Testis (tissue), 2 donors: ENCODE measurements at regions not wholly inside any gene's neighbourhood (a gene's known extent, or its start where the extent isn't known, plus 50 kb on each side); places are given as distances from the start of the nearest gene placed in this dataset.

Experiments
- DNase-seq: peaks from one replicate; pipeline ENCODE4 v3.0.0-alpha.2; 2019
- H3K27ac ChIP-seq, 2 donors: fragments of 200-600 bp; sonication (generic); one replicate each; pipeline ENCODE4 v1.5.1; 2019
- H3K27me3 ChIP-seq: fragments of 200-600 bp; sonication (generic); one replicate; pipeline ENCODE4 v1.5.1; 2019
- H3K36me3 ChIP-seq: fragments of 200-600 bp; sonication (generic); one replicate; pipeline ENCODE4 v1.5.1; 2017; ENCODE audit warnings: low read depth; ENCODE audit errors: missing control alignments
- H3K4me1 ChIP-seq: fragments of 200-600 bp; sonication (generic); one replicate; pipeline ENCODE4 v1.5.1; 2019
- H3K4me3 ChIP-seq, 2 donors: fragments of 200-600 bp; sonication (generic); one replicate each; pipeline ENCODE4 v1.5.1; 2017 to 2019
- H3K9me3 ChIP-seq: fragments of 200-600 bp; sonication (generic); one replicate; pipeline ENCODE4 v1.5.1; 2017
- CTCF ChIP-seq, 3 experiments: fragments of 450-650 bp in 2 of 3; fragments of 200-600 bp in 1 of 3; sonication (generic) in 1 of 3; IDR thresholded peaks; one replicate each; pipeline ENCODE4 v1.5.1; 2016 to 2019; ENCODE audit warnings: antibody characterized with exemption in 3 of 3, mild to moderate bottlenecking in 2 of 3, moderate library complexity in 1 of 3
- POLR2A ChIP-seq: fragments of 450-650 bp; IDR thresholded peaks from one replicate; pipeline ENCODE4 v1.6.1; 2017; ENCODE audit warnings: antibody characterized with exemption, mild to moderate bottlenecking, moderate library complexity
- WGBS, 2 donors: methylation state at CpG; one replicate each; pipeline ENCODE4 v1.1.5; 2018; 5-methylcytosine and 5-hydroxymethylcytosine counted together
- intact Hi-C: fragments of 100-400 bp; cut with DNase I; formaldehyde crosslinking; loops from one replicate; pipeline ENCODE4 v1.15.1; 2023; ENCODE audit warnings: low total_unique reads

- intact Hi-C loops: no loop called here
- 74 to 79% methylated on average over 41 of the region's 41 CpGs for WGBS, 2 donors
- no peak for TF ChIP-seq POLR2A
- no peak overlapping the region for H3K27ac ChIP-seq
- DNase-seq: peak; percentile 36
- H3K4me1 ChIP-seq: no peaks in the 10 kb centered on the region
- no peaks in the 10 kb centered on the region for H3K9me3 ChIP-seq
- no peaks in the 10 kb centered on the region for H3K27me3 ChIP-seq
- no peaks in the 10 kb centered on the region for H3K36me3 ChIP-seq
- H3K4me3 ChIP-seq: peak overlapping the region in 1 of 2 donors; percentile 51
These were observed 173.8 kb downstream of the TMEM18 start for GRCh38 chr2:503288-503999.

- intact Hi-C loops: no loop called here
- Histone ChIP-seq H3K4me1 (no peaks in the 10 kb centered on the region), H3K36me3 (no peaks in the 10 kb centered on the region), H3K27ac (no peak overlapping the region), H3K4me3 (peak overlapping the region in 1 of 2 donors; percentile 51), H3K27me3 (no peaks in the 10 kb centered on the region), H3K9me3 (no peaks in the 10 kb centered on the region)
- no peak for DNase-seq
- 79 to 81% methylated on average over 20 to 35 of the region's 35 CpGs for WGBS, 2 donors
- TF ChIP-seq CTCF (IDR thresholded peaks at IDR 0.05) (no peak), POLR2A (no peak)
These were observed 174.4 kb downstream of the TMEM18 start for GRCh38 chr2:502831-503230.

GRCh38 chr2:501667-502066 lies 175.5 kb downstream of the TMEM18 start:
- no peak for DNase-seq
- WGBS, 2 donors: 93 to 96% methylated on average over 8 of the region's 8 CpGs
- intact Hi-C loops: no loop called here
- Histone ChIP-seq H3K4me3 (no peak overlapping the region), H3K27me3 (no peaks in the 10 kb centered on the region), H3K9me3 (no peaks in the 10 kb centered on the region), H3K27ac (no peak overlapping the region), H3K36me3 (no peaks in the 10 kb centered on the region), H3K4me1 (no peaks in the 10 kb centered on the region)
- TF ChIP-seq CTCF (IDR thresholded peaks at IDR 0.05): no peak
- TF ChIP-seq POLR2A: no peak

GRCh38 chr2:501130-501529 lies 176.1 kb downstream of the TMEM18 start:
- no peak for TF ChIP-seq POLR2A
- peak in 2 of 3 experiments; percentile 15 to 29 for TF ChIP-seq CTCF (IDR thresholded peaks at IDR 0.05)
- no peak for DNase-seq
- Histone ChIP-seq H3K27me3 (no peaks in the 10 kb centered on the region), H3K36me3 (no peaks in the 10 kb centered on the region), H3K9me3 (no peaks in the 10 kb centered on the region), H3K4me1 (no peaks in the 10 kb centered on the region), H3K27ac (no peak overlapping the region), H3K4me3 (no peak overlapping the region)
- intact Hi-C loops: no loop called here
- 81 to 83% methylated on average over 5 of the region's 5 CpGs for WGBS, 2 donors

- H3K27me3 ChIP-seq: no peaks in the 10 kb centered on the region
- no peak for TF ChIP-seq POLR2A
- intact Hi-C loops: no loop called here
- no peak overlapping the region for H3K4me3 ChIP-seq
- no peaks in the 10 kb centered on the region for H3K9me3 ChIP-seq
- no peak for DNase-seq
- H3K4me1 ChIP-seq: no peaks in the 10 kb centered on the region
- 83 to 91% methylated on average over 8 of the region's 8 CpGs for WGBS, 2 donors
- no peaks in the 10 kb centered on the region for H3K36me3 ChIP-seq
- H3K27ac ChIP-seq: no peak overlapping the region
These were observed 177.5 kb downstream of the TMEM18 start for GRCh38 chr2:499726-500125.
